NCI-H2107 (cell line): ENCODE measurements at regions not wholly inside any gene's neighbourhood (a gene's known extent, or its start where the extent isn't known, plus 50 kb on each side); places are given as distances from the start of the nearest gene placed in this dataset.

Experiments used
- DNase-seq: peaks from one replicate; lab custom pipeline; 2025; lab: John Stamatoyannopoulos, UW

DNA sequence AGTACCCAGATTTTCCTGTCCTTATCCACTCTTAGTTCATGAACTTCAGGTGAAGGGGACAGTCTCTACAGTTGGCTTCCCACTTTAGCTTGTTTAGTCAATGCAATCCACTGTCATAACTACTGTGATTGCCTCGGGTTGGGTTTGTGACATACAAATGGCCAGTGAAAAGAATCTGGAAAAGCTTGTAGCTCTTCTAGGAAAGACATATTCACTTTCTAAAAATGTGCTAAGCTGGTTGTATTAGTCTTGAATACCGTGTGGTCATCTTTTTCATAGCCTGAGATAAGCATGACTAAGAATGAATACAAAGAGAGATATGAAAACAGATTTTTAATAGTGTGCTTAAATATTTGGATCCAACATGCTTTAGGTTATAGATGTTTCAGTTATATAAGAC is 1443.5 kb upstream of the IGFBP7 start:
- DNase-seq, result no peak

- no peak for DNase-seq
These were observed 1442.8 kb upstream of the IGFBP7 start for GRCh38 chr4:58553031-58553430.

DNA sequence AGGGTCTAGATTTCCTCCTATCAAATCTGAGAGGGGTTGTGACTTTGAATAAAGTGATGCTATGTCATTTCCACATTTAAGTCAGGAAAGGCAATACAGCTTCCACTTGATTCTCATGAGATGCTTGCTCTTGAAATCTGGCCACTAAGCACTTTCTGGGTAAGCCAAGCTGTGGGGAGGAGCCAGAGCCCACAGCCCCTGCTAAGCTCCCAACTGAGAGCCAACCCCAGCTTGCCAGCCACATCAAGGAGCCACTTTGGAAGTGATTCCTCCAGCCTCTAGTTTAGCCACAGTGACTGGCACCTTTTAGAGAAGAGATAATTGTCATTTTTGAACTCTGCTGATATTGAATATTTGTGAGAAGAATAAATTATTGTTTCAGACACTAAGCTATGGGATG is 1441.5 kb upstream of the IGFBP7 start:
- no peak for DNase-seq

GRCh38 chr4:58543465-58543864 is 1433.3 kb upstream of the IGFBP7 start:
- DNase-seq, result no peak

DNA sequence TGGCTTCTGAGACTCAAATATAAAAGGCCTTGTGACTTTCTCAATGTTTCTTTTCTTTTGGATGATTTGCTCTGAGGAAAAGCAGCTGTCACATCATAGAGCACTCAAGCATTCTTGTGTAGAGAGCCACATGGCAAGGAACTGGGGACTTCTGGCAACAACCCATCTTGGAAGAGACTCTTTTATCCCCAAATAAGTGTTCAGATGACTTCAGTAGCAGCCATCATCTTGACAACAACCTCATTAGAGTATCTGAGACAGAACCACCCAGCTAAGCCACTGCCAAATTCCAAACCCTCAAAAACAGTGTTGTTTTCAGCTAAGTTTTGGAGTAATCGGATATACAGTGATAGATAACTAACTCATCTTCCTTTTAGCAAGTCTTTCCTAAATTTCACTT is 1431.7 kb upstream of the IGFBP7 start:
- DNase-seq, result no peak

DNA sequence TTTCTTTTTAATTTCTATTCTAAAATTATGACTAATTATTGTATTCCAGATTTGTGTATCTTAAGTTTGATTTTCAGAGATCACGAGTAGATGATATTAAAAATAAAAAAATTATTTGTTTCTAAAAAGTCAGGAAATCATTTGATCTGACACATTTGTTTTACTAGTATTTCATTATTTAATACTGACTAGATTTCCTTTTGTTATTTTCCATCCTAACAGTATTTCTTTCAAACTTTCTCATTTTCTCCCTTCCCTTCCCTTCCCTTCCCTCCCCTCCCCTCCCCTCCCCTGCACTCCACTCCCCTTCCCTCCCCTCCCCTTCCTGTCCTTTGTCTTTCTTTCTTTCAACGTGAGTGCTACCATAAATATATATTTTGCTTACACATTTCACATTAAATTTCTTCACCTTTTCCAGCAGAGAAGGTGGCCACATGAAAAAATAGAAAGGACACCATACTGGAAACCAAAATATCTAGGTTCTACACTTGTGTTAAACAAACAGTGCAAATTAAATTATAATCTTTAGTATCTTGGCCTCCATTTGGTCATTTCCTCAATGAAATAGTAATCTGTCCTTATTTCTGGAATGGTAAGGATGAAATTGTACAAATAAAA is 1412.7 kb upstream of the IGFBP7 start:
- no peak for DNase-seq

DNA sequence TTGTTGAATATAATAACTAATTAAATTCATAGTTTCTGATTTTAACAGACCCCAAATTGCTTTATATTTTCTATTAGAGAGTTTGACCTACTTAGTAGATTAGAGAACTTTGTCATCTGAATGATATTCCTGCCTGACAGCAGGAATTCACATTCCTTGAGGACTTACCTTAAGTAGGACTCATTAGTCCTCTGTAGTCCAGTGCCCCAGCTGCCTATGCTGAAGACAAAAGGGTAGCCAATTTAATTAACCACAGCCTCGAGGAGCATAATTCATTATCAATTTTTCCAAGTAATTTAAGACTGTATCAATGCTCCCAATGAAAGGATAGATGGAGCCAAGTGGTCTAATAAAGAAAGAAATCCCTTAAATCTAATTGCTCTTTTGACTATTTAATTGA is 1405.0 kb upstream of the IGFBP7 start:
- no peak for DNase-seq

GRCh38 chr4:58514299-58514698 is 1404.1 kb upstream of the IGFBP7 start:
- DNase-seq, result no peak

DNA sequence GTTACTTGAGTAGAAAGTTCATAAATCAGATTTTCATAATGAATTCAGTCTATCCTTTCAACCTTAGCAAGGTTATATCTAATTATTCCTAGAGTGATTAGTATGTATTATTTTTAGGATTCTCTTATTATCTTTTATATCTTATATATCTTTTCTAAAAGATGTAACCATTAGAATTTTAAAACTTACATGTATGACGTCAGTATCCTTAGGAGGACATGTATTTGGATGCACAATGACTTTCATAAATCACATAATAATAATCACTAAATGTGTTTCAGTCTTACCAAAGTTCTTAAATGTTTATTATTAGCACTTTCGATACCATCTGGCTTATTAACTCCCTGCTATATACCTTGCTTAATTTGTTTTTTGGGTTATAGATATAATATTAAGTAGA is 1400.5 kb upstream of the IGFBP7 start:
- DNase-seq, result no peak

DNA sequence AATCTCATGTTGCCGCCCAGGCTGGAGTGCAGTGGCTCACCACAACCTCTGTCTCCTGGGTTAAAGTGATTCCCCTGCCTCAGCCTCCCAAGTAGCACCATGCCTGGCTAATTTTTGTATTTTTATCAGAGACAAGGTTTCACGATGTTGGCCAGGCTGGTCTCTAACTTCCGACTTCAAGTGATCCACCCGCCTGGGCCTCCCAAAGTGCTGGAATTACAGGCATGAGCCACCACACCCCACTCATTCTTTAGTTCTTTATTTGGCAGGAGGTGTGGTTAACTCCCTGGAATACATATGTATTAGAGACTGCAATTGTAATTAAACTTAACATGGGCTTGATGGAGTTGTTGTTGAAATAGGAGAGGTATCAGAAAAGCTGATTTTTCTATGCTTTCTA is 1396.9 kb upstream of the IGFBP7 start:
- no peak for DNase-seq

- DNase-seq, result no peak
These were observed 1392.7 kb upstream of the IGFBP7 start for GRCh38 chr4:58502839-58503238.

DNA sequence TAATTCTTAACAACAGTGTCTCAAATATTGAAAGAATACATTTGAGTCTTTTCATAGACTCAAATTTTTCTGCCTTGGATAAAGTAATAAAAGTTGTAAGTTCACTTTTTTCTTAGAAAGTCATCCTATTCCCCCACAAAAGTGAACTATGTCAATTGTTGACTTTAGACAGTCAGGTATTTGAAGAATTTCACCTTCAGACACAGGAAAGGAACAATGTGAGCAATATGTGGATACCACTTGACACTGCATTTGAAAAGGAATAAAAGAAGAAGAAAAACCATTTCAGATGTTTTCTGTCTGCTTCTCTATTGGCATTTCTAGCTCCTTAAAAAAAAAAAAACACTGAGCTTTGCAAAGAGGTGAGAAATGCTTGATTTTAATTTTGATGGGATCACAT is 1389.0 kb upstream of the IGFBP7 start:
- no peak for DNase-seq

- no peak for DNase-seq
These were observed 1381.4 kb upstream of the IGFBP7 start for GRCh38 chr4:58491620-58492019.

DNA sequence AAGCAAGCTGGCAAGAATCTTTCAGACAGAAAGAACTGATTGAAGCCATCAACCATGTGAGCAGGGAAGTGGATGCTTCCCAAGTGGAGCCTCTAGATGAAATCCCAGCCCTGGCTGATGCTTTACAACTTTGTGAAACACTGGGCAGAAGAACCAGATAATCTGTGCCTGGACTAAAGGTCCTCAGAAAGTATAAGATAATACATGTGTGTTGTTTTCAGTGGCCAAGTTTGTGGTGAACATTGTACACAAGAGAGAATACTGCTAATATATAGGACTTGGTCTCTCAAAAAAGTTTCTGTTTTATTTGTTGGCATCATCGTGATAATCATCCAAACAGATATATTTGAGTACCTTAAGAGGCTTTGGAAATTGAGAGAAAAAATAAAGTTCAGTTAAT is 1367.8 kb upstream of the IGFBP7 start:
- DNase-seq, result no peak

GRCh38 chr4:58477513-58477912 is 1367.3 kb upstream of the IGFBP7 start:
- no peak for DNase-seq

DNA sequence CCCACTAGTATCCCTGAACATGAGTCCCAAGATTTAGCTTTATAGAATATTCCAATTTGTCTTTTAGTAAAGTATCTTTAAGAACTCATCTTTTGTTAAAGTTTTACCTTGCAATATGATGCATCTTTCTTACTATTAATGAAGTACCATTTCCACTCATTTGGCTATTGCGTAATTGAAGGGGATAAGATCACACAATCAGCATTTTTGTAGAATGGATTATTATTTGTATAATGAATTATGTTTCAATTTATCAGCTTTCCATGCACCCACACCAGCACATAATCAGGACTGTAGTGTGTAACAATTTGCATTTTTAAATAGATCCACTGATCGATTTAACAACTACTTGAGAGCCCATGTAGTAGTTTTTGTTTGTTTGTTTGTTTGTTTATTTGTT is 1364.9 kb upstream of the IGFBP7 start:
- no peak for DNase-seq

DNA sequence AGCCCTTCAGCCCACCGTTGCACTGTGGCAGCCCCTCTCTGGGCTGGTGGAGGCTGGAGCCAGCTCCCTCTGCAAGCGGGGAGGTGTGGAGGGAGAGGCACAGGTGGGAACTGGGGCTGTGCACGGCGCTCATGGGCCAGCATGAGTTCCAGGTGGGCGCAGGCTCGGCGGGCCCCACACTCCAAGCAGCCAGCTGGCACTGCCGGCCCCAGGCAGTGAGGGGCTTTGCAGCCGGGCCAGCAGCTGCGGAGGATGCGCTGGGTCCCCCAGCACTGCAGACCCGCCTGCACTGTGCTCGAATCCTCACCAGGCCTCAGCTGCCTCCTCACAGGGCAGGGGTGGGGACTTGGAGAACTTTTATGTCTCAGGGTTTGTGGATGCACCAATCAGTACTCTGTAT is 1354.8 kb upstream of the IGFBP7 start:
- DNase-seq, result no peak

GRCh38 chr4:58456727-58457384 is 1346.7 kb upstream of the IGFBP7 start:
- no peak for DNase-seq

DNA sequence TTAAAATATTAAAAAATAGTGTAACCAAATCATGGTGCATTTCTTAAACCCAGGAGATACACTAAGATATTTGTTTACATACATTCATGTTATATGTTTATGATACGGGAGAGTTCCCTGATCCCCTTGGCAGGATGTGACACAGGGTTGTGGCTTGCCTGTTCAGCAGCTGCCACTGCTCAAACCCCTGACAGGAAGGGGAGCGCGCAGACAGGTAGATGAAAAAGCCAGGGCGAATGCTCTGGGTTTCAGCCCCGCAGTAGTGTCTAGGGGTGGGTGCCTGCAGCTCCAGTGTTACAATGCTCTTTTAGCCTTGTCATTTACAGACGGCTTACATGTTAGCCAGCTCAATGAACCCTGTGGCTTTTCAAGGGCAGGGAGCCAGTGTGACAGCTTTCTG is 1343.8 kb upstream of the IGFBP7 start:
- DNase-seq, result no peak

- DNase-seq, result no peak
These were observed 1341.5 kb upstream of the IGFBP7 start for GRCh38 chr4:58451707-58452106.

- no peak for DNase-seq
These were observed 1325.7 kb upstream of the IGFBP7 start for GRCh38 chr4:58435871-58436270.

DNA sequence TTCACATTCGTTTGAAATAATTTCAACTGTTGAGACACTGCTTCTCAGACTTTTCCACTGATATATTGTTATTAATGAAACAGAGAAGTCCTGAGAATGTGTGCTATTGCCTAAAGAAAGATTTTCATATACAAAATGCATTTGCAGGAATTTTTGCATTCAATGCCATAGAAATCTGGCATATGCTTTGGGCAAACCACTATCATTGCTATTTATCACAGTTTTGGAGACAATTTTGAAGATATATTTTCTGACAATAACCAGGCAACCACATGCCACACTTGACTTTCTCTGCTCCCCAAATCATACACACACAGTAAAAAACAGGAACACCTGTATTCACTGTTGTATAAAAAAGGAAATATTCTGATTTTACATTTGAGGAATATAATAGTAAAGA is 1303.7 kb upstream of the IGFBP7 start:
- DNase-seq, result no peak

DNA sequence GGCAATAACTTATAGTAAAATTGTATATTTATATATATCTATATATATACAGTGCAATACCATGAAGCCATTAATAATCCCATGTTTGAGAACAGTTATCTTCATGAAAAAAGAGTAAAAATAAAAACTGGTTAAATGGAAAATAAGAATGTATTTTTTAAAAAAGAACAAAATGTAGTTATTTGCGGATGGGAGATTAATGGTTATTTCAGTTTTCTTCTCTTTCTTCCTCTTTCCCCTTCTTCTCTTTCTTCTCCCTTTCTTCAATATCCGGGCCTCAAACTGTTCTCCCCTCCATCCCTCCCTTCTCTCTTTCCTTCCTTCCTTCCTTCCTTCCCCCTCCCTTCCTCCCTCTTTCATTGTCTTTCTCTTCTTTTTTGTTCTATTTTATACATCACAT is 1301.7 kb upstream of the IGFBP7 start:
- no peak for DNase-seq

- no peak for DNase-seq
These were observed 1296.6 kb upstream of the IGFBP7 start for GRCh38 chr4:58406762-58407161.
